Endothelial cell (in vitro differentiated cells): ENCODE measurements at regions not wholly inside any gene's neighbourhood (a gene's known extent, or its start where the extent isn't known, plus 50 kb on each side); places are given as distances from the start of the nearest gene placed in this dataset.

Experiments used
- DNase-seq: peaks from one replicate; pipeline ENCODE4 v3.0.0; 2021; ENCODE audit warnings: low spot score
- H3K27ac Mint-ChIP-seq: one replicate; pipeline ENCODE4 v1.8.0; 2021; ENCODE audit warnings: mixed read lengths, inconsistent platforms; ENCODE audit not compliant: unreplicated experiment
- H3K27me3 Mint-ChIP-seq: one replicate; pipeline ENCODE4 v1.8.0; 2021; ENCODE audit warnings: mild to moderate bottlenecking, moderate library complexity, mixed read lengths, inconsistent platforms; ENCODE audit not compliant: unreplicated experiment
- H3K36me3 Mint-ChIP-seq: one replicate; pipeline ENCODE4 v1.8.0; 2021; ENCODE audit warnings: mild to moderate bottlenecking, low read depth, mixed read lengths, inconsistent platforms; ENCODE audit not compliant: unreplicated experiment
- H3K4me1 Mint-ChIP-seq: one replicate; pipeline ENCODE4 v1.8.0; 2021; ENCODE audit warnings: mild to moderate bottlenecking, mixed read lengths, inconsistent platforms; ENCODE audit not compliant: unreplicated experiment
- H3K4me3 Mint-ChIP-seq: one replicate; pipeline ENCODE4 v1.8.0; 2021; ENCODE audit warnings: mild to moderate bottlenecking, mixed read lengths, inconsistent platforms; ENCODE audit not compliant: unreplicated experiment
- H3K9me3 Mint-ChIP-seq: one replicate; pipeline ENCODE4 v1.8.0; 2021; ENCODE audit warnings: mixed read lengths, inconsistent platforms; ENCODE audit not compliant: unreplicated experiment
- CTCF ChIP-seq: fragments of 200-600 bp; sonication (generic); IDR thresholded peaks from one replicate; pipeline ENCODE4 v1.5.0; 2021; ENCODE audit warnings: antibody characterized with exemption; ENCODE audit not compliant: unreplicated experiment

GRCh38 chr16:6103561-6103960 is 1006.0 kb upstream of the EEF2KMT start:
- Mint-ChIP-seq H3K4me3 (no peak overlapping the region), H3K36me3 (no peaks in the 10 kb centered on the region), H3K9me3 (no peaks in the 10 kb centered on the region), H3K27me3 (no peaks in the 10 kb centered on the region), H3K4me1 (no peaks in the 10 kb centered on the region), H3K27ac (no peak overlapping the region)
- no peak for TF ChIP-seq CTCF
- no peak for DNase-seq

- no peaks in the 10 kb centered on the region for H3K9me3 Mint-ChIP-seq
- H3K4me3 Mint-ChIP-seq: no peak overlapping the region
- H3K4me1 Mint-ChIP-seq: no peaks in the 10 kb centered on the region
- no peaks in the 10 kb centered on the region for H3K36me3 Mint-ChIP-seq
- no peak overlapping the region for H3K27ac Mint-ChIP-seq
- DNase-seq: no peak
- no peak for TF ChIP-seq CTCF
- H3K27me3 Mint-ChIP-seq: no peaks in the 10 kb centered on the region
These were observed 1001.5 kb upstream of the EEF2KMT start for GRCh38 chr16:6099102-6099501.

GRCh38 chr16:6096931-6097670 is 999.5 kb upstream of the EEF2KMT start:
- no peak for TF ChIP-seq CTCF
- Mint-ChIP-seq H3K4me3 (no peak overlapping the region), H3K27me3 (no peaks in the 10 kb centered on the region), H3K27ac (no peak overlapping the region), H3K9me3 (no peaks in the 10 kb centered on the region), H3K36me3 (no peaks in the 10 kb centered on the region), H3K4me1 (no peaks in the 10 kb centered on the region)
- DNase-seq: no peak

GRCh38 chr16:6095414-6095813 is 997.8 kb upstream of the EEF2KMT start:
- H3K9me3 Mint-ChIP-seq: no peaks in the 10 kb centered on the region
- no peak for DNase-seq
- no peaks in the 10 kb centered on the region for H3K4me1 Mint-ChIP-seq
- H3K36me3 Mint-ChIP-seq: no peaks in the 10 kb centered on the region
- TF ChIP-seq CTCF: no peak
- no peak overlapping the region for H3K27ac Mint-ChIP-seq
- H3K27me3 Mint-ChIP-seq: no peaks in the 10 kb centered on the region
- no peak overlapping the region for H3K4me3 Mint-ChIP-seq

GRCh38 chr16:6091021-6091420 is 993.4 kb upstream of the EEF2KMT start:
- H3K36me3 Mint-ChIP-seq: no peaks in the 10 kb centered on the region
- no peak for TF ChIP-seq CTCF
- no peaks in the 10 kb centered on the region for H3K9me3 Mint-ChIP-seq

More at GRCh38 chr16:6091021-6091420, 993.4 kb upstream of the EEF2KMT start:
- no peak for DNase-seq
- H3K27me3 Mint-ChIP-seq: no peaks in the 10 kb centered on the region
- H3K4me3 Mint-ChIP-seq: no peak overlapping the region
- peaks cover 3% of the 10 kb centered on the region for H3K4me1 Mint-ChIP-seq
- H3K27ac Mint-ChIP-seq: no peak overlapping the region
